Upper lobe of right lung (tissue), 1 donor: ENCODE measurements at regions not wholly inside any gene's neighbourhood (a gene's known extent, or its start where the extent isn't known, plus 50 kb on each side); places are given as distances from the start of the nearest gene placed in this dataset.

Experiments used
- ATAC-seq: fragments of 200-7000 bp; cut with Tn5 transposase; one replicate; pipeline ENCODE4 v1.9.1; 2020; ENCODE audit warnings: mild to moderate bottlenecking, moderate library complexity
- DNase-seq: peaks from one replicate; pipeline ENCODE4 v3.0.0-alpha.2; 2020
- H3K27ac ChIP-seq: fragments of 200-600 bp; one replicate; pipeline ENCODE4 v1.8.0; 2022
- H3K27me3 ChIP-seq: fragments of 200-600 bp; one replicate; pipeline ENCODE4 v1.8.0; 2022; ENCODE audit warnings: mild to moderate bottlenecking
- H3K36me3 ChIP-seq: fragments of 200-600 bp; one replicate; pipeline ENCODE4 v1.8.0; 2022
- H3K4me1 ChIP-seq: fragments of 200-600 bp; one replicate; pipeline ENCODE4 v1.8.0; 2022
- H3K4me3 ChIP-seq: fragments of 200-600 bp; one replicate; pipeline ENCODE4 v1.8.0; 2022; ENCODE audit warnings: mild to moderate bottlenecking
- H3K9me3 ChIP-seq: fragments of 200-600 bp; one replicate; pipeline ENCODE4 v1.8.0; 2022
- intact Hi-C: fragments of 100-400 bp; cut with DNase I; formaldehyde crosslinking; loops from one replicate; pipeline ENCODE4 v1.11.0; 2022
- TF ChIP-seq, protein P1 (sequence below): fragments of 200-600 bp; IDR thresholded peaks from one replicate; pipeline ENCODE4 v1.8.0; 2022; ENCODE audit warnings: antibody characterized with exemption
- donor health status: DM: no; HTN: yes; CAD: no; lungs with severe emphysema.

DNA sequence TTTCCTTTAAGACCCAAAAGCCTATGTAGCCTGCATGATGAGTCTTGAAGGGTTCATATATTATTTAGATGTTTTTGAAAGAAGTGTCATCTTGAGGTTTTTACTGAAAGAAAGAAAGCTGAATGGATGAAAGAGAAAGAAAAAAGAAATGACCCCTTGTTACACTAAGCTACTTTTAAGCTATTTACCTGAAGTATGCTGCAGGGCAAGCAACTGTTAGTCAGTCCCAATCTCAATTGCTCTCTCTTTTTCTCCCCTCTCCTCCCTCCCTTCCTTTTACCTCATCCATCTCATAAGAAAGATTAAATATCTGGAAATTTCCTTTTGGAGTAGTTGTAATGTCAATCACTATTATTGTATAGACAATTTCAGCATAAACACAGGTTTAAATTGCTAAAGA lies 512.4 kb downstream of the TMTC2 start:
- Histone ChIP-seq H3K4me1 (no peaks in the 10 kb centered on the region), H3K9me3 (no peaks in the 10 kb centered on the region), H3K27me3 (no peaks in the 10 kb centered on the region)

DNA sequence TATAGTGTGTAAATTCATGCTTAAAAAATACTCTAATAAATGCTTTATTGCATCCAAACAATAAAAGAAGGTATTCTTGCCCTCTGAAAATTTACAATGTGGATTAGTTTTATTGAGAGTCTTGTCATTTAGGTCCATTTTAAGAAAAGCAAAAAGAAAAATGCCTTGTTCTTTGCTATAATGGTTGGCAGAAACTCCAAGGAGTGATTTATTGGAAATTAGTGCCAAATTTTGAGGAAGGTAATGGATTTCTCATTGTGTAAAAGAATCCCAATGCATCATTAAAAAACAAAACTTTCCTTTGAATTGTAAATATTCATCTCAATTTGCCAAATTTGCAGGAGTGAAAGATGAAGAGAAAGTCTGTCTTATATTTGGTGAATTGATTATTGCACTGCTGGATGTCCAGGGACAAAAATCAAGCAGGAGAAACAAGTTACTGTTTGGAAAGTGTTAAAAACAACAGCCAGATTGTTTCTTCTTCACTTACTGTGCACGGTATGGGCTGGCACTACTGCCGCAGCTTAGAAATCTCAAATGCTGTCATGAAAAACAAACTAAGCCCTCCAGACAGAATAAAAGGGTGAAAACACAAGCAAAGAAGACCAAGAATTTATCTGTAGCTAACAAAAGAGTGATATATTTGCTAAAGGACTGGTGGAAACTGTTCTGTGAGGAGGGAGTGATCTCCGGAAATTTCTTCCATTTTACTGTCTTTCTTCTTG lies 511.7 kb downstream of the TMTC2 start:
- ATAC-seq = no peak

More for the DNA sequence above, 512.4 kb downstream of the TMTC2 start:
- no peaks in the 10 kb centered on the region for H3K36me3 ChIP-seq
- H3K27ac ChIP-seq = no peak overlapping the region
- intact Hi-C loops = no loop called here
- H3K4me3 ChIP-seq = no peak overlapping the region
- DNase-seq (no peak), ATAC-seq (no peak)
- TF ChIP-seq, protein P1, sequence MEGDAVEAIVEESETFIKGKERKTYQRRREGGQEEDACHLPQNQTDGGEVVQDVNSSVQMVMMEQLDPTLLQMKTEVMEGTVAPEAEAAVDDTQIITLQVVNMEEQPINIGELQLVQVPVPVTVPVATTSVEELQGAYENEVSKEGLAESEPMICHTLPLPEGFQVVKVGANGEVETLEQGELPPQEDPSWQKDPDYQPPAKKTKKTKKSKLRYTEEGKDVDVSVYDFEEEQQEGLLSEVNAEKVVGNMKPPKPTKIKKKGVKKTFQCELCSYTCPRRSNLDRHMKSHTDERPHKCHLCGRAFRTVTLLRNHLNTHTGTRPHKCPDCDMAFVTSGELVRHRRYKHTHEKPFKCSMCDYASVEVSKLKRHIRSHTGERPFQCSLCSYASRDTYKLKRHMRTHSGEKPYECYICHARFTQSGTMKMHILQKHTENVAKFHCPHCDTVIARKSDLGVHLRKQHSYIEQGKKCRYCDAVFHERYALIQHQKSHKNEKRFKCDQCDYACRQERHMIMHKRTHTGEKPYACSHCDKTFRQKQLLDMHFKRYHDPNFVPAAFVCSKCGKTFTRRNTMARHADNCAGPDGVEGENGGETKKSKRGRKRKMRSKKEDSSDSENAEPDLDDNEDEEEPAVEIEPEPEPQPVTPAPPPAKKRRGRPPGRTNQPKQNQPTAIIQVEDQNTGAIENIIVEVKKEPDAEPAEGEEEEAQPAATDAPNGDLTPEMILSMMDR = no peak

DNA sequence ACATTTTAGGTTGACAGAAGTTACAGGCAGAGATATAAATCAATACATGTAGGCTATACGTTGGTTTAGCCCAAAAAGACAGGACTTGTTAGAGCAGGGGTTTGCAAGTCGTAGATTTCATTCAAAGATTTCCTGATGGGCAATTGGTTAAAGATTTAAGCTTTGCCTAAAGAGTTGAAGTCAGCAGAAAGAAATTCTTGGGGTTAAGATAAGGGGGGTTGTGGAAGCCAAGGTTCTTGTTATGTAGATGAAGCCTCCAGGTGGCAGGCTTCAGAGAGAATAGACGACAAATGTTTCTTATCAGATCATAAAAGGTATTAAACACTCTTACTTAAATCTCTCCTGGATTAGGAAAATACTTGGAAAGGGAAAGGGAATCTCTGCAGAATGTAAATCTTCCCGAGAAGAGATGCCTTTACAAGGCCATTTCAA lies 510.8 kb downstream of the TMTC2 start:
- Histone ChIP-seq H3K4me3 (no peak overlapping the region), H3K36me3 (no peaks in the 10 kb centered on the region), H3K9me3 (no peaks in the 10 kb centered on the region), H3K4me1 (no peaks in the 10 kb centered on the region), H3K27ac (no peak overlapping the region), H3K27me3 (no peaks in the 10 kb centered on the region)
- DNase-seq = no peak
- TF ChIP-seq, protein P1 = no peak
- no peak for ATAC-seq
- intact Hi-C loops = no loop called here

More for the DNA sequence above, 511.7 kb downstream of the TMTC2 start:
- intact Hi-C loops = no loop called here
- DNase-seq = no peak
- Histone ChIP-seq H3K27me3 (no peaks in the 10 kb centered on the region), H3K36me3 (no peaks in the 10 kb centered on the region), H3K27ac (no peak overlapping the region), H3K4me3 (no peak overlapping the region), H3K4me1 (no peaks in the 10 kb centered on the region), H3K9me3 (no peaks in the 10 kb centered on the region)
- TF ChIP-seq, protein P1 = no peak

DNA sequence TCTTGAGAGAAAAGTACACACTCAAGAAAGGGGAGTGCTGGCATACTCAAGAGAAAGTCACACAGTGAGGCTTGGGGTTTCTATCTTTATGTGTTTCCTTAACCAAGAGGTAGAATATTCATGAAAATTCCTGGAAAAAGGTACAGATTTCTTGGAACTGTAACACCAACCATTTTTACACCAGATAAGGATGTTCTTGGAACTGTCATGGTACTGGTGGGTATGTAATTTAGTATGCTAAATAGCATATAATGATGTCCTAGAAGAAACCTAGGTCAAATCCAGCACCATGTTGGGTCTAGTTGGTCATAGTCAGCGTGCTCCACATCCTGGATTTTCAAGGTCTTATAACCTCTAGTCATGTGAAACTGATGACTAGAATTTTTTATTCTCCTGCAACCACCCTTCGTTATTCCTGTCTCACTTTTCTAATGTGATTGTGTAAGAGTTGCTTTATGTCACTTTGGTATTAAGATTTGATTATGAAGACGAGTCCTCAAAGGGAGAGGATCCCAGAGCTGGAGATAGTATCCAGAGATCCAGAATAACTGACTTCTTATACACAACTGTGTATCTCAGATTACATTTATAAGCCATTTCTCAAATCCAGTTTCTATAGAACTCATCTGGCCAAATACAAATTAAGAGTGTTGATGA lies 510.1 kb downstream of the TMTC2 start:
- intact Hi-C loops = no loop called here
- ATAC-seq (no peak), DNase-seq (no peak)
- no peak overlapping the region for H3K27ac ChIP-seq
- H3K36me3 ChIP-seq = no peaks in the 10 kb centered on the region
- TF ChIP-seq, protein P1 = no peak
- no peaks in the 10 kb centered on the region for H3K4me1 ChIP-seq
- no peaks in the 10 kb centered on the region for H3K27me3 ChIP-seq
- H3K4me3 ChIP-seq = no peak overlapping the region
- no peaks in the 10 kb centered on the region for H3K9me3 ChIP-seq

DNA sequence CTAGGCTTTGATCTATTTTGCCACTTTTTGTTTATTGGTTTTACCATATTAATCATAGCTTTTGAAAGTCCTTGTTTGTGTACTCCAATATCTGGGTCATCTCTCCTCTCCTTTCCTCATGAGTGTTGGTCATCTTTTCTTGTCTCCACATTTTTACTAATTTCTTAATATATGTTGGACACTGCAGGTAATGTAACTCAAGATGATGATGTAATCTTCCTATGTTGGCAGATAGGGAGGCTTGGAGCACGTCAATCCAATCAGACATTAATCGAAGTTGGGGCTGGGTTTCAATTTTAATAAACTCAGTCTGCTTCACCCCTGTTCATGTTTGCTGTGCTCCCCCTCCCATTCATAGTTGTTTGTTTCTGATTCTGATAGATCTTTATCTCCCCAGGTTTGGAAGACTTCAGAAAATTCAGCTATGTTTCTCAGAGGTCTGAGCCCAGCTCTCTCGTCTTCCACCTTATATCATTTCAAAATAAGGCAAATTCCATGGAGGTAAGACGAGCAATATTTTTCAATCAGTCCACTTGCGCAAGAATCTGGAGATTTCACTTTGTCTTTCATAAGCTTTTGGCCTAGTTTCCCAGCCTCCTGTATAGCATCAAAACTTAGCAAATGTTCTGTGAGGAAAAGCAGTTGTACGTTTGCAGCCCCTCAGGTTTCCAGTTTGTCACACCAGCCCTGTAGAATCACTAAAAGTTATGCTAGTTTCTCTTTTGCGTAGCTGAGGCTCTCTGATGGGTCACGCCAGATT lies 504.1 kb downstream of the TMTC2 start:
- DNase-seq (no peak), ATAC-seq (no peak)
- H3K4me3 ChIP-seq = no peak overlapping the region
- no peaks in the 10 kb centered on the region for H3K9me3 ChIP-seq
- intact Hi-C loops = no loop called here
- H3K27ac ChIP-seq = no peak overlapping the region
- no peaks in the 10 kb centered on the region for H3K36me3 ChIP-seq
- no peaks in the 10 kb centered on the region for H3K27me3 ChIP-seq
- no peaks in the 10 kb centered on the region for H3K4me1 ChIP-seq
- TF ChIP-seq, protein P1 = no peak
